Dermis microvascular lymphatic vessel endothelial cell (primary cell): ENCODE measurements at regions not wholly inside any gene's neighbourhood (a gene's known extent, or its start where the extent isn't known, plus 50 kb on each side); places are given as distances from the start of the nearest gene placed in this dataset.
"Not testable (repeated sequence)": the region's sequence is repeated elsewhere in the genome, so short reads cannot be mapped to it uniquely, and the experiment has no call there.

Experiments
- DNase-seq, 2 donors: peaks; one replicate each; pipeline versions ENCODE4 v3.0.0 to v3.0.0-alpha.2; 2010; ENCODE audit warnings: low read depth in 2 of 2

- DNase-seq = no peak
Observed at GRCh38 chr7:115793958-115794702, 236.4 kb downstream of the TFEC start.

- no peak for DNase-seq
Observed at GRCh38 chr7:115789901-115790300, 240.7 kb downstream of the TFEC start.

DNA sequence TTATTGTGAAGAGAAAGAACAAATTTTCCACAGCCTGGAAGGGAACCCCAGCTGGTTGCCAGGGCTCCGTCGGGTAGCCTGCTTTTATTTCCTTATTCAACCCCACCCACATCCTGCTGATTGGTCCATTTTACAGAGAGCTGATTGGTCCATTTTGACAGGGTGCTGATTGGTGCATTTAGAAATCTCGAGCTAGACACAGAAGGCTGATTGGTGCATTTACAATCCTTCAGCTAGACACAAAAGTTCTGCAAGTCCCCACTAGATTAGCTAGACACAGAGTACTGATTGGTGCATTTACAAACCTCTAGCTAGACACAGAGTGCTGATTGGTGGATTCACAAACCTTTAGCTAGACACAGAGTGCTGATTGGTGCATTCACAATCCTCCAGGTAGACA lies 241.1 kb downstream of the TFEC start:
- not testable (repeated sequence) for DNase-seq

DNA sequence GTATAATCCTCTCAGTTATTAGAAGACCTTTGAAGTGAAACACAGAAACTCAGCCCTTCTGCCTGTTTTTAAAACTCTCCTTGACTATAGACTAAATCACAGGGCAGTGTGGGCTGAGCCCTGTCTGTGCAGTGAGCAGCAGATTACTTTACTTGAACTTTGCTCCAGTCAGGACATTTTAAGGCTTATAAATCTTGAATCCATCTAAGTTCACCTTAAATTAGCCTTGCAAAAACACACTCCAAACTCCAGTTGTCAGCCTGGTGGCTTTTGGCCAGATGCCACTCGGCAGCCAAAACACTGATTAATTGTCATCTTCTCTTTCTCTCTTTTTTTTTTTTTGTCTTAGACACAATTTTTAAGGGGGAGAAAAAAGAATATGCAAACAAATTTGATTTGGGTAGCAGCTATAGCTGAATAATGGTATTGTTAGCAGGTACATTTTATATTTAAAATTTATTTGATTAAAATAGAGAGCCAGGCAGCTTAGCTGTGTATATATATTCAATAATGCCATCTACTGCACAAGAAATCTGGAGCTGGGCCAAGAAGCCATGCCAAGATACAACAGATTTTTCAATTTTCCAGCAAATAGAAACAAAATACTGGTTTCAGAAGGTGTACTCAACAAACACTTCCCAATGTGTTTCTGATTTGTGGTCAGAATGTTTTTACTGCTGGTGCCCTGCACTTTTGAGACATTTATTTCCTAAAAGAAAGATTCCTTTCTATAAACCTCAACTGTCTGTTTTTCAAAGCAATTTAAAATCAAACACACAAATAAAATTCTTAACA lies 247.7 kb downstream of the TFEC start:
- peak in 1 of 2 donors; percentile 2 for DNase-seq

- DNase-seq = no peak
Observed at GRCh38 chr7:115779561-115779960, 251.0 kb downstream of the TFEC start.

- DNase-seq = no peak
Observed at GRCh38 chr7:115775981-115776380, 254.6 kb downstream of the TFEC start.

GRCh38 chr7:115763347-115763746 lies 267.2 kb downstream of the TFEC start:
- no peak for DNase-seq

DNA sequence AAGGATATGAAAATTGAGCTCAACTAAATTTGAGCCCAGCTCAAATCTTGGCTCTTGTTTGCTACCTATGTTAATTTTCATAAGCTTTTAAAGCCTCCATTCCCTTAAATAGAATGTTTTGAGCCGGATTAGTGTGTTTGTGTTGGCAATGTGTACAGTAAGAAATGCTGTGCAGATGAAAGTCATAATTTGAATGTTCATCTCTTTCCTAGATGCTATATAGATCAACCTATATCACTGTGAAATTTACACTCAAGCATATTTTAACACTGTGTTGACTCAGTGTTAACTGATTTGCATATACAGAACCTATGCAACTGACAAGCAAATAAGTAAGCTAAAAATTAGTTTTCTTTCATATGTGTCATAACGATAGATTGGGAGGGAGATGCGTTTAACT lies 272.5 kb downstream of the TFEC start:
- no peak for DNase-seq

DNA sequence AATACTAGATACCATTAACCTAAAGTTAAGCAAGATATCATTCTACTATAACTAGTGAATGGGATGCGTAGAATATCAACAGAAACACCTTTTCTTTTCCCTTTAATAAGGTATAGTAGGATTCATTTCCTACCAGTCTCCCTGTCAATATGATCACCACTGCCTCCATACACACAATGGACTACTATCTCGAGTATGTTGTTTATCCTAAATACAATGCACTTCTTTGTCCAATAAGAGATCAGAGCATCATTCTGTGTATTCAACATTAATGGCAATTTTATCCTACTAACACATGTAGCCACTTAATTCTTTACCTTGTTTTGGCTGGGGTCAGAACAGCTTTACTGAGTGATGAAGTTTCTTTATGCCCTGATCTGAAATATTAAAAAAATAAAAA lies 276.3 kb downstream of the TFEC start:
- no peak for DNase-seq

- DNase-seq = no peak
Observed at GRCh38 chr7:115749924-115750323, 280.6 kb downstream of the TFEC start.

DNA sequence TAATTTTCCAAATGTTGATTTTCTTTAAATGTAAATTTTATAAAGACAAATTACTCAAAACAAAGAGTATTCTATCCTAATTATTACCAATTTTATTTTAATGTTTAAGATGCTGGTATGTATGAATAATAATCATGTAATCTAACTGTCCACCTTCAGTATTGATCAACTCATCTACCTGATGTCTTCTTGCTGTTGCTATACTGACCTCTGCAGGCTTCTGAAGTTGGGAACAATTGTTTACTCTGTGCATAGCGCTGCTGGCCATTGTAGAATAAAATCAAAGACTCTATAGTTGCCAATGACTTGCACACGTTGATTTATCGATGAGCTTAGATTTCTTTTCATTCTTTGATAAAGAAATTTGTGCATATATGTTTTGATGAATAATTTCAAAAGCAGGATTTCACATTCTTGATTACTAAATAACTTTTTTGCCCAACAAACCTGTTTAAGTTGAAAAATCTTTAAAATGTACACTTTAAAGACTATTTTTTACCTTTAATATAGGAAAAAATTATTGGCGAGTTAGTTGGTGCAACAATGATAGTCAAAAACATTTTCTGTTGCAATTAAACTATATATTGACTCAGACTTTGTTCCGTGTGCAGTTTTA lies 282.3 kb downstream of the TFEC start:
- DNase-seq = peak in 1 of 2 donors; percentile 4

DNA sequence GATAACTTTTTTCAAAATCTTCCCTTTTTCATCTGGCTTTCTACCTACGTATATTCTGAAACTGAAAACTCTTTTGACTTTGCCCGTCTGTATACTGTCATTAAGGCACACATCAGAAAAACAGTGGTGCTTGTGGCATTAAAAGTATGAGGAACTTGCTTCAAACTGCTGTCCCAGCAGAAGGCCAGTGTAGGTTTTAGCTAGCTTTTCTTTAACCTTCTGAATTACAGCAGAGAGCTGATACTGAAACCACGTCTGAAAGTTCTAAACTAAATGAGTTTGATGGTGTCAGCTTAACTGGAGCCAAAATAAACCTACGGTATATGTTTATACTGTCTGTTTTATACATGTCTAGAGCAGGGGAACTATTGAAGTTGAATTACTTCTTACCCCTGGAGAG lies 283.4 kb downstream of the TFEC start:
- no peak for DNase-seq

- no peak for DNase-seq
Observed at GRCh38 chr7:115740043-115740442, 290.5 kb downstream of the TFEC start.

DNA sequence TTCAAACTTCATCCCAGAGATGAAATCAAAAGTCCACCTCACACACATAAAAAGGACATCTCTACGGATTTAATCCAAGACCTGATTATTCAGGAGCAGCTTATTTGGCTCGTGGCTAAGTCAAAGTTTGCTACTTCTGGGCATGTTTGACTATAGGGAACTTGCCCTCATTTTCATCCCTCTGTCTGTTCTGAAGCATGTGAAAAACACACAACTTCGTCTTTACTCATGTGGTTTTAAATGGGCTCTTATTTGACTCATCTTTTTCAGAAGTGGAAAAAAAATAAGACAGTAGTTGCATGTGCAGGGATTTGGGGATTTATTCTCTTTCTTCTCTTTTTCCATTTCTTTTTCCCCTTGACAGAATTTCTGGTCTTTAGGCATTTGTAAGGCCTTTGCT lies 295.9 kb downstream of the TFEC start:
- DNase-seq = no peak

DNA sequence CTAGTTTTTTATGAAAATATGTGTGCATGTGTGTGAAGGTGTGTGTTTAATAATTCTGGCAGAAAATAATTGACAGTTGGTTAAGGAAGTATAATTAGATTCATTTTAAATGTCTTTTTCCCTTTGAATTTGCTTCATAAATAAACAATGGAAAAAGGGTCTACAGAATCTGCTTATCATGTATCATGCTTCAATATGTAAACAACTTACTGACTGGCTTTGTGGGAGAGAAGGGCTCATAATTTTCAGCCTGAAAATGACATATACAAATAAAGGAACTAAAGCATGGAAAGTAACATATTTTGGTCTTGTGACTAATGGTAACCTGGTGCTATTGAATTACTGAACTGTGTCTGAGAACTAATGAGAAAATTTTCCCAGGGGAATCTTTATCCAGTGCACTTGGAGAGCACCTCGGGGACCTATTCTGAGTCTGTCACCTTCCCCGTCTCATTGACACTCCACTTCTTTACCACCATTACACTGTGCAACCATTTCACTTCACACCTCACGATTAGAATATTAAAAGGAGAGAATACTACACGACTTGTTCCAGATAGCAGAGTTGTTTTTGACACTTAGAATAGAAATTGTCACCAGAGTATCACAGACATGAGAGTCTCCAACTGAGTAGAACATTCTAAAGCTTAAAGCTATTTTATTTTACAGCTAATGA lies 298.6 kb downstream of the TFEC start:
- no peak for DNase-seq

DNA sequence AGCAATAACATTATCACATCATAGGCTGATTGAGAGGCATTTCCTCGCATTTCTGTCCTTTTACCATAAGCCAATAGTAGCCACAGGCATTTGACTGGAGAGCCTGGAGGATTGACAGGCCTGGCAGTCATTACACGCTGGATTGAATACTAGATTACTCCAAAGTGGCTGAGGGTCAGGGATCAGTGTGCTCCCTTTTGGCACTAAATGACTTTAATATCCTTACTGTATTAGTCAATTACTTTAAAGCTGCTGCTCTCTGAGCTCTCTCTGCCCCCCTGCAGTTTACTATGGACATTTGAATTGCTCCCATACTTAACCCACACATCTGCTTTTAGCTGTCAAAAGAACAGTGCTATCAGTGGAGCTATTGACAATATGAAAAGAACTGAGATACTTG lies 302.0 kb downstream of the TFEC start:
- DNase-seq = no peak

DNA sequence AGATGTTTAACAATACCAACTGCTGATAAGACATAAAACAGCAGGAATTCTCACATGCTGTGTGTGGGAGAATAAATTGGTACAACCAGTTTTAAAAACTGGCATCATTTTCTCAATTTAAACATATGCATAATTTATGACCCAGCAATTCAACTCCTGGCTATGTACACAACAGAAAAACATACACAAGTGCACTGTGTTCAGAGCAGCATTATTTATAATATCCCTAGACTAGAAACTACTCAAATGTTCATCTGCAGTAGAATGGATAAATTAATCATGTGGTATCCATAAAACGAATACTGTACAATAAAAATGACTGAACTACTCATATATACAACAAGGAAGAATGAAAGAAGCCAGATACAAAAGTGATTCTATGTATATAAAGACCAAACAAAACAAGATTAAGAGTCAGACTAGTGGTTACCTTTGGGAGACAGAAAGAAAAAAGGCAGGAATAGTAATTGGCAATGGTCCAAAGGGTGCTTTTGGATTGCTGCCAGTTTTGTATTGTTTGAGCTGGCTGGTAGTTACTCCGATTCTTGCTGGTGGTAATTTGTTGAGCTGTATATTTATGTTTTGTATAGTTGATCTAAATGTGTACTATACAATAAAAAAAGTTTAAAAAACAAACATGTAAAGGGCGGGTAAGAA lies 306.0 kb downstream of the TFEC start:
- DNase-seq = peak in 1 of 2 donors; percentile 75

DNA sequence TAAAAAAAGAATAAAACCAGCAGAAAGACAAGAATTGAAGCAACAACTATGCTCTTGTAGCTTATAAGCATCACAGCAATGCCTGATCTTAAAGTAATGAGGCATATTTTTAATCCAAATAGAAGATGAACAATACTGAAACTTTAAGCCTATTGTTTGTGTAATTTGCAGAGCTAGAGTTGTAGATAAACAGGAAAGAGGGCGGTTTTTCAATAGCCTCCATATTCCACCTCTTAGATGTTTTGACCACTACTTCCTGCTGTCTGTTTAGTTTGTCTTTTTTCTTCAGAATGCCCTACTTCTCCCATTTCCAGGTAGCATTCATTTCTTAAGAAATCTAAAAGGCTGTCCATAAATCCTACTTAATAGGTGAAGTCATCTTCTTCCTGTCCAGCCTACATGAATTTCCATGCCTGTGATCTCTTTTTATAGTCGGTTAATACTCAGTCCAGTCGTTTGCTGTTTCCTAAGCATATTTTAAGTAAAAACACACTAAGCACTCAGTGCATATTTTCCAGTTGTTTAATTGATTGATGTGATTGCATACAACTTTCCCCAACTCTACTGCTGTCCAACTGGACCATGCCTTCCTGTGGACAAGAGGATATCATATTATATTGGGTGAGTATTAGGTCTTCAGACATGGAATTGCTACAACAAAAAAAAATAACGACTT lies 308.1 kb downstream of the TFEC start:
- no peak for DNase-seq

GRCh38 chr7:115721293-115722217 lies 309.0 kb downstream of the TFEC start:
- DNase-seq = no peak

DNA sequence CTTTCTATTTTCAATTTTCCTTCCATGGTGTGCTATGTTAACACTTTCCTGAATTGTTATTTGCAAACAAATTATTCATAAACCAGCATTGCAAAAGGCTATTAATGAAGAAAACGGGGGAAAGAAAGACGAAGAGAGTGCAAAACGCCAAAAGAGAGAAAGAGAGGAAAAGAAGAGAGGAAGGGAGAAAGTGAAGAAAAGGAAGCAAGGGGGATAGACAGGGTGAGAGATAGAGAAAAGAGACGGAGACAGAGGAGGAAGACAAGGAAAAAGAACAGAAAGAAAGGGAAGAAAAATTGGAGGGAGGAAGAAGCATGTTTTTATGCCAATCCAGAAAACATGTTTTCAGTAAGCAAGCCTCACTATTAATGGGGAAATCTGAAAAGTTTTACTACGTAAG lies 310.6 kb downstream of the TFEC start:
- no peak for DNase-seq
